Esophagus muscularis mucosa (tissue), 4 donors: ENCODE measurements at regions not wholly inside any gene's neighbourhood (a gene's known extent, or its start where the extent isn't known, plus 50 kb on each side); places are given as distances from the start of the nearest gene placed in this dataset.

Experiments
- EP300 ChIP-seq: sonication (generic); formaldehyde crosslinking; IDR thresholded peaks from one replicate; pipeline ENCODE4 v1.6.1; 2017; ENCODE audit warnings: antibody characterized with exemption
- POLR2A ChIP-seq: fragments of 450-650 bp; IDR thresholded peaks from one replicate; pipeline ENCODE4 v1.6.1; 2017; ENCODE audit warnings: antibody characterized with exemption, moderate library complexity, mild to moderate bottlenecking, low read depth
- POLR2AphosphoS5 ChIP-seq, 2 donors: sonication (generic); formaldehyde crosslinking; IDR thresholded peaks; one replicate each; pipeline ENCODE4 v1.6.1; 2017; ENCODE audit warnings: antibody characterized with exemption in 2 of 2
- TF ChIP-seq, protein P1 (sequence below), 3 experiments: fragments of 200-600 bp in 2 of 3; fragments of 450-650 bp in 1 of 3; sonication (generic) in 2 of 3; IDR thresholded peaks; one replicate each; pipeline ENCODE4 v1.5.1; 2017 to 2019; ENCODE audit warnings: antibody characterized with exemption in 3 of 3, mild to moderate bottlenecking in 2 of 3, moderate library complexity in 1 of 3

DNA sequence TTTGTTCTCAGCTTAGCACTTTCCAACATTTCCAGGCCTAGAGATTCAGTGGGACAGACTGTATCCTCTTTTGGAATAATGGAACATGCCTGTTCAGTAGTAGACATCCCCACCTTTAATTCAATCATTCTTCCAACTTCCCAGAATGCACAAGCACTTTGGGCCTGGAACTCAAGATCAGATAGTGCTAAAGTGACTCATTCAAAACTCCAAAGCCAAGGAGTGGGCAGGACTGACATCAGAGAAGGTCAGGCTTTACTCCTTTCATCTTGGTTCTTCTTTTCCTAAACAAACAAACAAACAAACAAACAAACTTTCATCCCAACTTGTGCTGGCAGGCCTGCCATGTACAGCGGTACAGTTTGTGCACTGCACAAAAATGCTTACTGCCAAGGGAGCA, 172.0 kb downstream of the AXIN2 start:
- TF ChIP-seq, protein P1, sequence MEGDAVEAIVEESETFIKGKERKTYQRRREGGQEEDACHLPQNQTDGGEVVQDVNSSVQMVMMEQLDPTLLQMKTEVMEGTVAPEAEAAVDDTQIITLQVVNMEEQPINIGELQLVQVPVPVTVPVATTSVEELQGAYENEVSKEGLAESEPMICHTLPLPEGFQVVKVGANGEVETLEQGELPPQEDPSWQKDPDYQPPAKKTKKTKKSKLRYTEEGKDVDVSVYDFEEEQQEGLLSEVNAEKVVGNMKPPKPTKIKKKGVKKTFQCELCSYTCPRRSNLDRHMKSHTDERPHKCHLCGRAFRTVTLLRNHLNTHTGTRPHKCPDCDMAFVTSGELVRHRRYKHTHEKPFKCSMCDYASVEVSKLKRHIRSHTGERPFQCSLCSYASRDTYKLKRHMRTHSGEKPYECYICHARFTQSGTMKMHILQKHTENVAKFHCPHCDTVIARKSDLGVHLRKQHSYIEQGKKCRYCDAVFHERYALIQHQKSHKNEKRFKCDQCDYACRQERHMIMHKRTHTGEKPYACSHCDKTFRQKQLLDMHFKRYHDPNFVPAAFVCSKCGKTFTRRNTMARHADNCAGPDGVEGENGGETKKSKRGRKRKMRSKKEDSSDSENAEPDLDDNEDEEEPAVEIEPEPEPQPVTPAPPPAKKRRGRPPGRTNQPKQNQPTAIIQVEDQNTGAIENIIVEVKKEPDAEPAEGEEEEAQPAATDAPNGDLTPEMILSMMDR (IDR thresholded peaks at IDR 0.05): no peak
- TF ChIP-seq POLR2A (no peak), POLR2AphosphoS5 (IDR thresholded peaks at IDR 0.05) (no peak), EP300 (no peak)
